Trophoblast cell (in vitro differentiated cells and primary cell): ENCODE measurements at regions not wholly inside any gene's neighbourhood (a gene's known extent, or its start where the extent isn't known, plus 50 kb on each side); places are given as distances from the start of the nearest gene placed in this dataset.
A peak's percentile ranks its signal among the peaks of the same experiment; 100 is the strongest.

Experiments
- DNase-seq, 2 donors: peaks; one replicate each; pipeline ENCODE4 v3.0.0-alpha.2; 2016
- H2AFZ ChIP-seq: 2 replicates; pipeline ENCODE4 v1.6.1; 2013; ENCODE audit warnings: low read length, moderate library complexity, mild to moderate bottlenecking; ENCODE audit not compliant: insufficient read depth, poor library complexity
- H2AK5ac ChIP-seq: 2 replicates; pipeline ENCODE4 v1.6.1; 2013; ENCODE audit warnings: mild to moderate bottlenecking, low read length
- H2BK120ac ChIP-seq: 2 replicates; pipeline ENCODE4 v1.6.1; 2013; ENCODE audit warnings: low read length, mild to moderate bottlenecking, moderate library complexity; ENCODE audit not compliant: insufficient read depth, poor library complexity
- H2BK12ac ChIP-seq: 2 replicates; pipeline ENCODE4 v1.6.1; 2013; ENCODE audit warnings: mild to moderate bottlenecking, low read length, moderate library complexity
- H2BK5ac ChIP-seq: 2 replicates; pipeline ENCODE4 v1.6.1; 2013; ENCODE audit warnings: low read length, low read depth, moderate library complexity, mild to moderate bottlenecking; ENCODE audit not compliant: poor library complexity
- H3K14ac ChIP-seq: 2 replicates; pipeline ENCODE4 v1.6.1; 2013; ENCODE audit warnings: mild to moderate bottlenecking, low read length
- H3K18ac ChIP-seq: 2 replicates; pipeline ENCODE4 v1.6.1; 2013; ENCODE audit warnings: mild to moderate bottlenecking, low read length
- H3K23ac ChIP-seq: 2 replicates; pipeline ENCODE4 v1.6.1; 2013; ENCODE audit warnings: low read length
- H3K27ac ChIP-seq: 2 replicates; pipeline ENCODE4 v1.5.1; 2013; ENCODE audit warnings: low read depth, mild to moderate bottlenecking, inconsistent platforms, low read length, moderate library complexity
- H3K27me3 ChIP-seq: 2 replicates; pipeline ENCODE4 v1.6.1; 2013; ENCODE audit warnings: inconsistent platforms, mild to moderate bottlenecking, low read length, moderate library complexity; ENCODE audit not compliant: insufficient read depth
- H3K36me3 ChIP-seq, 2 experiments: 1 replicate in 1 of 2; 2 replicates in 1 of 2; pipeline ENCODE4 v1.6.1; 2013; ENCODE audit warnings: low read length in 2 of 2, mild to moderate bottlenecking in 2 of 2, moderate library complexity in 1 of 2; ENCODE audit not compliant: insufficient read depth in 2 of 2, control insufficient read depth in 1 of 2
- H3K4ac ChIP-seq: 2 replicates; pipeline ENCODE4 v1.6.1; 2013; ENCODE audit warnings: low read depth, mild to moderate bottlenecking, low read length, moderate library complexity
- H3K4me1 ChIP-seq, 2 experiments: 1 replicate in 1 of 2; 2 replicates in 1 of 2; pipeline ENCODE4 v1.6.1; 2013; ENCODE audit warnings: low read length in 2 of 2, mild to moderate bottlenecking in 2 of 2, moderate library complexity in 1 of 2; ENCODE audit not compliant: insufficient read depth in 2 of 2, control insufficient read depth in 1 of 2
- H3K4me2 ChIP-seq: 2 replicates; pipeline ENCODE4 v1.6.1; 2013; ENCODE audit warnings: inconsistent platforms, mild to moderate bottlenecking, low read length, moderate library complexity
- H3K4me3 ChIP-seq: 2 replicates; pipeline ENCODE4 v1.5.1; 2013; ENCODE audit warnings: mild to moderate bottlenecking, low read depth, low read length, inconsistent platforms
- H3K79me1 ChIP-seq: one replicate; pipeline ENCODE4 v1.6.1; 2013; ENCODE audit warnings: low read length
- H3K79me2 ChIP-seq: 2 replicates; pipeline ENCODE4 v1.6.1; 2013; ENCODE audit warnings: low read length, mild to moderate bottlenecking; ENCODE audit not compliant: control insufficient read depth, insufficient read depth, poor library complexity
- H3K9ac ChIP-seq: 2 replicates; pipeline ENCODE4 v1.6.1; 2013; ENCODE audit warnings: mild to moderate bottlenecking, low read length
- H3K9me3 ChIP-seq: 2 replicates; pipeline ENCODE4 v1.6.1; 2013; ENCODE audit warnings: low read depth, mild to moderate bottlenecking, control low read depth, inconsistent platforms, low read length; ENCODE audit not compliant: insufficient read depth
- H4K12ac ChIP-seq: 2 replicates; pipeline ENCODE4 v1.6.1; 2013; ENCODE audit warnings: low read depth, mild to moderate bottlenecking, low read length, moderate library complexity
- H4K8ac ChIP-seq: 2 replicates; pipeline ENCODE4 v1.6.1; 2013; ENCODE audit warnings: low read depth, mild to moderate bottlenecking, low read length, moderate library complexity
- H4K91ac ChIP-seq: one replicate; pipeline ENCODE4 v1.6.1; 2013; ENCODE audit warnings: low read depth, mild to moderate bottlenecking, low read length, moderate library complexity
- WGBS: extraction: QIAGEN DNeasy Blood & Tissue Kit; methylation state at CpG from one replicate; pipeline ENCODE4 v1.1.7; 2013; ENCODE audit warnings: missing lambda C conversion rate; ENCODE audit not compliant: insufficient read length, insufficient coverage; ENCODE audit errors: extremely low coverage; 5-methylcytosine and 5-hydroxymethylcytosine counted together

DNA sequence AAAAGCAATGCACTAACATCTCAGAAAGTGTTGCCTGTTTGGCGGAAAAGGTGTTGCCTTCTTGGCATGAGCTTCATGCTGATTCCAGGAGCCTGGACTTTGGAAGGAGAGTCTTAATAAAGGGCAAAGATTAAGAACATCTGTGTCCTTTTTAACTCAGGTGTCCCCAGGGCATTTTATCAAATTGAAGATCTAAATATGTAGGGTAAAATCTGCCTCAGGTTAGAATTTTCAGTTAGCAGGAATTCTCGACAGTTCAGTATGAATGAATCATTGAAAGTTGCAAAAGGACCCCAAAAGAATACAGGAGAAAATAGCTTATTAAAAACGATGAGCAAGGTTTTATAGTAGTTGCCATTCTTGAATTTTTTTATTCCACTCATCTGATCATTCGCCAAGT lies 325.2 kb downstream of the SUCLA2 start:
- no peak overlapping the region for H2BK12ac ChIP-seq
- no peaks in the 10 kb centered on the region for H3K36me3 ChIP-seq
- H3K79me1 ChIP-seq, result no peaks in the 10 kb centered on the region
- H3K4ac ChIP-seq, result no peak overlapping the region
- H3K14ac ChIP-seq, result no peak overlapping the region
- H4K8ac ChIP-seq, result no peak overlapping the region
- H3K4me1 ChIP-seq, result no peaks in the 10 kb centered on the region
- peak; percentile 25 to 91 for DNase-seq
- H2AFZ ChIP-seq, result no peak overlapping the region
- no peak overlapping the region for H4K91ac ChIP-seq
- H2AK5ac ChIP-seq, result no peak overlapping the region
- no CpG with 5 or more reads among the region's 4 CpGs for WGBS
- no peak overlapping the region for H3K27ac ChIP-seq
- no peaks in the 10 kb centered on the region for H3K9me3 ChIP-seq
- H3K4me2 ChIP-seq, result no peak overlapping the region
- no peaks in the 10 kb centered on the region for H3K27me3 ChIP-seq
- no peak overlapping the region for H4K12ac ChIP-seq
- no peak overlapping the region for H3K9ac ChIP-seq
- H2BK120ac ChIP-seq, result no peak overlapping the region
- H2BK5ac ChIP-seq, result no peak overlapping the region
- no peak overlapping the region for H3K4me3 ChIP-seq
- no peak overlapping the region for H3K18ac ChIP-seq
- H3K23ac ChIP-seq, result no peak overlapping the region
- H3K79me2 ChIP-seq, result no peaks in the 10 kb centered on the region

DNA sequence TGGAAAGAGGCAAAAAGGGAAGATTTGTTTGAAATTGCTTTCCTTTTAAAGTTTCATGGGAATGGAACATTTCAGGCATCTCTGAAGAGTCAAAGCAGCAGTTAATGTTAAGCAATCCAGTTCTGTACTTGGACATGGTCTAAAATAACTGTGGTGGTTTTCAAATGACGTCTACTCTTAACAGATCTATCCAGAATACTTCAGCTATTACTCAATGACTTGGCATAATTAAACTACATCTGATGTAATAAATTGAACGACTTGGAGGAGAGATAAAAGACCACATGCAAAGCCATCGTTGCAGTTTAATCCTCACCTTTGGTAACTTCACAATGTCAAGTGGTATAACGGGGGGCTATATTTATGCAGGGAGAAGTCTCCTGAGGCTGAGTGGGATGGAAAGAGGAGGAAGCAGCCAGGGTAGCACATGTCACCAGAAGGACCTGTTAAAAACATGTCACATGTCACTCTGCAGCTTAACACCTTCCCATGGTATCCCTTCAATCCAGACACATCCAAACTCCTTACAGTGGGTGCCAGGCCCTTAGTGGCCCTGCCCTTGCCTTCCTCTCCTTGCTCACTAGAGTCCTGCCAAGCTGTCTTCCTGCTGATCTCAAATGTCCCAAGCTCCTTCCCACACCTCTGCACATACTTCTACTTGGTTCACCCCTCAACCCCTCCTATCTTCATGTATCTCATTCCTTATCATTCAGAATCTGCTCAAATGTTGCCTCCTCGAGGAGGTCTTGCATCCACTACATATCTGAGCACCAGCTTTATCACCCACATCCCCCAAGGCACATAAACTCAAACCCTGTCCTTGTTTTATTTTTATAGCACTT lies 327.8 kb downstream of the SUCLA2 start:
- H4K91ac ChIP-seq, result no peak overlapping the region
- no peaks in the 10 kb centered on the region for H3K9me3 ChIP-seq
- no peak overlapping the region for H2AFZ ChIP-seq
- no peak overlapping the region for H3K4me2 ChIP-seq
- H3K4me3 ChIP-seq, result no peak overlapping the region
- no peak overlapping the region for H2BK5ac ChIP-seq
- H3K23ac ChIP-seq, result no peak overlapping the region
- no peak overlapping the region for H3K18ac ChIP-seq
- H4K12ac ChIP-seq, result no peak overlapping the region
- no peak overlapping the region for H2BK12ac ChIP-seq
- no peak overlapping the region for H3K27ac ChIP-seq
- no peak overlapping the region for H3K9ac ChIP-seq
- WGBS, result no CpG with 5 or more reads among the region's 5 CpGs
- DNase-seq, result peak; percentile 20 to 90
- no peaks in the 10 kb centered on the region for H3K27me3 ChIP-seq
- H3K4ac ChIP-seq, result no peak overlapping the region
- no peaks in the 10 kb centered on the region for H3K4me1 ChIP-seq
- no peak overlapping the region for H2AK5ac ChIP-seq
- H3K36me3 ChIP-seq, result no peaks in the 10 kb centered on the region
- H3K14ac ChIP-seq, result no peak overlapping the region
- H2BK120ac ChIP-seq, result no peak overlapping the region
- H4K8ac ChIP-seq, result no peak overlapping the region
- no peaks in the 10 kb centered on the region for H3K79me1 ChIP-seq
- no peaks in the 10 kb centered on the region for H3K79me2 ChIP-seq

DNA sequence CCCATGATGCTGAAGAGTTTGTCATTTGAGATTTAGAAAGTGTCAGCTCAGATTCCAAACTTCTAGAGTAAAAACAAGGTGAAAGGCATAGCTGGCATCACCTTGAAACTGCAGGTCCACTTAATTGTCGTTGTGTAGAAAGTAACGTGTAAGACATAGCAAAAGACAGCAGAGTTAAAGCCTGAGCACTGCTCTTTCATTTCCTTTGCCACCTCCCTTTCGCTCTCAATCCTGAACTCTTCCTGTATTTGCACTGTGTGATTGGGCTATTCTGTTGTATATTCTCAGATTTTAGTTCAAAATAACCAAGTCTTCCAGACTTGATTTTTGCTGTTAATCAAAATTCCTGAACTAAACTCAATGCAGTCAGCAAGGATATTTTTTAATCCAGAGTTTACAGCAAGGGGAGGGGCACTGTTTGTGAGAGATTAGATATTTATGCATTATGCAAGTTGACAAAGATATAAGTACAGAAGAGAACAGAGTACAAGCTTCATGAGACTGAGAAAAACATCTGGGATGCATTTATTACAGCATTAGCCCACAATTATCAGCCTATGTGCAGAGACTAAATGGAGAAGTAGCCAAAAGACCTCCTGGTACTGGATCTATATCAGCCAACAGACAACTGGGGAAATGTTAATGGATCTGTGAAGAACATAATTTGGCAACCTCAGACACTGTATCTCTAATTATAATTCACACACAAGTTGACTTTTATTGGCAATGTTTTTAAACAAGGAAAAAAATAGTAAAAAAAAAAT lies 328.6 kb downstream of the SUCLA2 start:
- no peak overlapping the region for H2AFZ ChIP-seq
- no peaks in the 10 kb centered on the region for H3K79me1 ChIP-seq
- H3K79me2 ChIP-seq, result no peaks in the 10 kb centered on the region
- H4K91ac ChIP-seq, result no peak overlapping the region
- no peak overlapping the region for H3K14ac ChIP-seq
- no peak overlapping the region for H3K9ac ChIP-seq
- no CpG with 5 or more reads among the region's 3 CpGs for WGBS
- H4K8ac ChIP-seq, result no peak overlapping the region
- no peak overlapping the region for H3K4ac ChIP-seq
- H3K27ac ChIP-seq, result no peak overlapping the region
- H3K9me3 ChIP-seq, result no peaks in the 10 kb centered on the region
- H2BK5ac ChIP-seq, result no peak overlapping the region
- H3K4me2 ChIP-seq, result no peak overlapping the region
- no peak overlapping the region for H2BK12ac ChIP-seq
- H3K23ac ChIP-seq, result no peak overlapping the region
- DNase-seq, result no peak
- H3K4me1 ChIP-seq, result no peaks in the 10 kb centered on the region
- H3K27me3 ChIP-seq, result no peaks in the 10 kb centered on the region
- H3K4me3 ChIP-seq, result no peak overlapping the region
- no peak overlapping the region for H4K12ac ChIP-seq
- H2BK120ac ChIP-seq, result no peak overlapping the region
- no peak overlapping the region for H2AK5ac ChIP-seq
- H3K18ac ChIP-seq, result no peak overlapping the region
- H3K36me3 ChIP-seq, result no peaks in the 10 kb centered on the region

DNA sequence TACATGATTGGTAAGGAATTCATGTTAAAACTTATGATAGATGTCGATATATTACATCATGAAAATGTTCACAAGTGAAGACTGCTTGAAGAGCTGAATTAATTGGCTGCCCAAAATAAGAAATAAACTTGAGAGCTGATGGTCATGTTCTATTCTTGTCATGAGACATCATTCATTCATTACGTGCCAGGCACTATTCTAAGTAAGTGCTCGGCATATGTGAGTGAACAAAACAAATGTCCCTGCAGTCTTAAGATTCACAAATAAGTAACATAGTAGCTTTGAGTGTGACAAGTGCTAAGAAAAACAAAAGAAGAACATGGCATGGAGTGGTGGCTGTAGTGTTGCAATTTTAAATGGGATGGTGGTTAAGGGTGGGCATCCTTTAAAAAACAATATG lies 329.3 kb downstream of the SUCLA2 start:
- no peak for DNase-seq
- Histone ChIP-seq H3K4me1 (no peaks in the 10 kb centered on the region), H2BK5ac (no peak overlapping the region), H2AK5ac (no peak overlapping the region), H3K79me1 (no peaks in the 10 kb centered on the region), H4K12ac (no peak overlapping the region), H3K79me2 (no peaks in the 10 kb centered on the region), H3K36me3 (no peaks in the 10 kb centered on the region), H3K14ac (no peak overlapping the region), H2BK120ac (no peak overlapping the region), H4K8ac (no peak overlapping the region), H3K9ac (no peak overlapping the region), H4K91ac (no peak overlapping the region), H3K23ac (no peak overlapping the region), H3K27ac (no peak overlapping the region), H3K18ac (no peak overlapping the region), H3K9me3 (peaks cover 2% of the 10 kb centered on the region), H3K4me3 (no peak overlapping the region), H3K4ac (no peak overlapping the region), H3K4me2 (no peak overlapping the region), H2AFZ (no peak overlapping the region), H3K27me3 (no peaks in the 10 kb centered on the region), H2BK12ac (no peak overlapping the region)
- WGBS, result no CpG with 5 or more reads among the region's 3 CpGs
